Duodenal mucosa (tissue), 2 donors: ENCODE measurements at regions not wholly inside any gene's neighbourhood (a gene's known extent, or its start where the extent isn't known, plus 50 kb on each side); places are given as distances from the start of the nearest gene placed in this dataset.
"Not testable (repeated sequence)": the region's sequence is repeated elsewhere in the genome, so short reads cannot be mapped to it uniquely, and the experiment has no call there.

Source experiments
- H3K27ac ChIP-seq: one replicate; pipeline ENCODE4 v1.7.0; 2013; ENCODE audit warnings: low read depth, low read length
- H3K27me3 ChIP-seq, 2 donors: one replicate each; pipeline ENCODE4 v1.7.0; 2013; ENCODE audit warnings: low read length in 2 of 2, control low read depth in 1 of 2; ENCODE audit not compliant: insufficient read depth in 2 of 2, control insufficient read depth in 1 of 2
- H3K36me3 ChIP-seq, 2 donors: one replicate each; pipeline ENCODE4 v1.7.0; 2013; ENCODE audit warnings: low read length in 2 of 2, control low read depth in 1 of 2; ENCODE audit not compliant: insufficient read depth in 2 of 2, control insufficient read depth in 1 of 2
- H3K4me1 ChIP-seq, 2 donors: one replicate each; pipeline ENCODE4 v1.7.0; 2013; ENCODE audit warnings: low read length in 2 of 2, control low read depth in 1 of 2; ENCODE audit not compliant: insufficient read depth in 2 of 2, control insufficient read depth in 1 of 2
- H3K4me3 ChIP-seq, 2 donors: one replicate each; pipeline ENCODE4 v1.7.0; 2013; ENCODE audit warnings: low read length in 2 of 2, low read depth in 1 of 2
- H3K9ac ChIP-seq, 2 donors: one replicate each; pipeline ENCODE4 v1.7.0; 2013; ENCODE audit warnings: low read length in 2 of 2, low read depth in 1 of 2
- H3K9me3 ChIP-seq, 2 donors: one replicate each; pipeline ENCODE4 v1.7.0; 2013; ENCODE audit warnings: low read length in 2 of 2, control low read depth in 1 of 2; ENCODE audit not compliant: control insufficient read depth in 1 of 2

- H3K9ac ChIP-seq, result no peak overlapping the region
- no peaks in the 10 kb centered on the region for H3K4me1 ChIP-seq
- no peak overlapping the region for H3K4me3 ChIP-seq
- no peaks in the 10 kb centered on the region for H3K27me3 ChIP-seq
- H3K9me3 ChIP-seq, result peaks cover 0 to 3% of the 10 kb centered on the region in 2 donors
- no peaks in the 10 kb centered on the region for H3K36me3 ChIP-seq
- H3K27ac ChIP-seq, result no peak overlapping the region
These were observed 152.9 kb upstream of the TGFBR2 start for GRCh38 chr3:30453360-30454039.

- no peaks in the 10 kb centered on the region for H3K4me1 ChIP-seq
- no peak overlapping the region for H3K9ac ChIP-seq
- H3K9me3 ChIP-seq, result peaks cover 2 to 3% of the 10 kb centered on the region in 2 donors
- no peaks in the 10 kb centered on the region for H3K36me3 ChIP-seq
- H3K27me3 ChIP-seq, result no peaks in the 10 kb centered on the region
- H3K4me3 ChIP-seq, result no peak overlapping the region
- H3K27ac ChIP-seq, result no peak overlapping the region
These were observed 151.8 kb upstream of the TGFBR2 start for GRCh38 chr3:30454636-30455035.

- not testable (repeated sequence) for H3K9me3 ChIP-seq, H3K4me1 ChIP-seq, H3K36me3 ChIP-seq, H3K9ac ChIP-seq, H3K27ac ChIP-seq, H3K27me3 ChIP-seq, H3K4me3 ChIP-seq
These were observed 151.3 kb upstream of the TGFBR2 start for GRCh38 chr3:30455112-30455511.

GRCh38 chr3:30455840-30456239 is 150.6 kb upstream of the TGFBR2 start:
- Histone ChIP-seq H3K9ac (no peak overlapping the region), H3K4me1 (no peaks in the 10 kb centered on the region), H3K36me3 (no peaks in the 10 kb centered on the region), H3K27ac (no peak overlapping the region), H3K4me3 (no peak overlapping the region), H3K27me3 (no peaks in the 10 kb centered on the region), H3K9me3 (peaks cover 3 to 4% of the 10 kb centered on the region in 2 donors)

GRCh38 chr3:30456264-30456663 is 150.1 kb upstream of the TGFBR2 start:
- Histone ChIP-seq H3K9me3 (peaks cover 3 to 4% of the 10 kb centered on the region in 2 donors), H3K36me3 (no peaks in the 10 kb centered on the region), H3K27ac (no peak overlapping the region), H3K9ac (no peak overlapping the region), H3K27me3 (no peaks in the 10 kb centered on the region), H3K4me3 (no peak overlapping the region), H3K4me1 (no peaks in the 10 kb centered on the region)

- Histone ChIP-seq H3K27ac (no peak overlapping the region), H3K4me3 (no peak overlapping the region), H3K9ac (no peak overlapping the region), H3K36me3 (no peaks in the 10 kb centered on the region), H3K4me1 (no peaks in the 10 kb centered on the region), H3K9me3 (peaks cover 3 to 4% of the 10 kb centered on the region in 2 donors), H3K27me3 (no peaks in the 10 kb centered on the region)
These were observed 149.3 kb upstream of the TGFBR2 start for GRCh38 chr3:30457081-30457480.

- no peak overlapping the region for H3K27ac ChIP-seq
- no peak overlapping the region for H3K4me3 ChIP-seq
- no peaks in the 10 kb centered on the region for H3K36me3 ChIP-seq
- H3K9ac ChIP-seq, result no peak overlapping the region
- H3K9me3 ChIP-seq, result peaks cover 0 to 4% of the 10 kb centered on the region in 2 donors
- H3K4me1 ChIP-seq, result no peaks in the 10 kb centered on the region
- no peaks in the 10 kb centered on the region for H3K27me3 ChIP-seq
These were observed 148.7 kb upstream of the TGFBR2 start for GRCh38 chr3:30457726-30458125.

- Histone ChIP-seq H3K4me3 (no peak overlapping the region), H3K4me1 (no peaks in the 10 kb centered on the region), H3K9ac (no peak overlapping the region), H3K9me3 (peaks cover 0 to 4% of the 10 kb centered on the region in 2 donors), H3K27ac (no peak overlapping the region), H3K27me3 (no peaks in the 10 kb centered on the region), H3K36me3 (no peaks in the 10 kb centered on the region)
These were observed 147.8 kb upstream of the TGFBR2 start for GRCh38 chr3:30458376-30459171.

GRCh38 chr3:30461311-30461710 is 145.1 kb upstream of the TGFBR2 start:
- H3K9me3 ChIP-seq, result peaks cover 0 to 4% of the 10 kb centered on the region in 2 donors

GRCh38 chr3:30462721-30463470 is 143.5 kb upstream of the TGFBR2 start:
- H3K9ac ChIP-seq, result no peak overlapping the region
- H3K27me3 ChIP-seq, result no peaks in the 10 kb centered on the region
- H3K27ac ChIP-seq, result no peak overlapping the region
- peaks cover 0 to 4% of the 10 kb centered on the region in 2 donors for H3K9me3 ChIP-seq
- no peaks in the 10 kb centered on the region for H3K4me1 ChIP-seq
- no peaks in the 10 kb centered on the region for H3K36me3 ChIP-seq
- no peak overlapping the region for H3K4me3 ChIP-seq

More at GRCh38 chr3:30461311-30461710, 145.1 kb upstream of the TGFBR2 start:
- Histone ChIP-seq H3K27ac (no peak overlapping the region), H3K9ac (no peak overlapping the region), H3K4me3 (no peak overlapping the region), H3K36me3 (no peaks in the 10 kb centered on the region), H3K4me1 (no peaks in the 10 kb centered on the region), H3K27me3 (no peaks in the 10 kb centered on the region)
